ENCODE measurements at regions not wholly inside any gene's neighbourhood (a gene's known extent, or its start where the extent isn't known, plus 50 kb on each side); places are given as distances from the start of the nearest gene placed in this dataset.

- no peak for DNase-seq
Observed at GRCh38 chr9:91025856-91026255, 224.2 kb downstream of the SYK start.

GRCh38 chr9:91026266-91026665 lies 224.6 kb downstream of the SYK start:
- no peak for DNase-seq

GRCh38 chr9:91027005-91027404 lies 225.4 kb downstream of the SYK start:
- DNase-seq: no peak

- DNase-seq: no peak
Observed at GRCh38 chr9:91028166-91028827, 226.7 kb downstream of the SYK start.

GRCh38 chr9:91029650-91030361 lies 228.2 kb downstream of the SYK start:
- no peak for DNase-seq

- DNase-seq: no peak
Observed at GRCh38 chr9:91032121-91032531, 230.5 kb downstream of the SYK start.

GRCh38 chr9:91033270-91033669 lies 231.7 kb downstream of the SYK start:
- no peak for DNase-seq

- peak; percentile 67 for DNase-seq
Observed at GRCh38 chr9:91033797-91034196, 232.2 kb downstream of the SYK start.

- DNase-seq: no peak
Observed at GRCh38 chr9:91034521-91034920, 232.9 kb downstream of the SYK start.

- DNase-seq: no peak
Observed at GRCh38 chr9:91034976-91035824, 233.6 kb downstream of the SYK start.

- DNase-seq: no peak
Observed at GRCh38 chr9:91035825-91036208, 234.2 kb downstream of the SYK start.

- no peak for DNase-seq
Observed at GRCh38 chr9:91036356-91036755, 234.7 kb downstream of the SYK start.

- peak; percentile 55 for DNase-seq
Observed at GRCh38 chr9:91036826-91037510, 235.3 kb downstream of the SYK start.

GRCh38 chr9:91037511-91038482 lies 236.2 kb downstream of the SYK start:
- DNase-seq: no peak

GRCh38 chr9:91038483-91039124 lies 237.0 kb downstream of the SYK start:
- DNase-seq: no peak

- no peak for DNase-seq
Observed at GRCh38 chr9:91039125-91039834, 237.7 kb downstream of the SYK start.

GRCh38 chr9:91039835-91040140 lies 238.2 kb downstream of the SYK start:
- DNase-seq: no peak

GRCh38 chr9:91040371-91041215 lies 239.0 kb downstream of the SYK start:
- DNase-seq: no peak

GRCh38 chr9:91042024-91042423 lies 240.4 kb downstream of the SYK start:
- no peak for DNase-seq

GRCh38 chr9:91042541-91042940 lies 240.9 kb downstream of the SYK start:
- no peak for DNase-seq
